SU-DHL-6 (cell line): ENCODE measurements at regions not wholly inside any gene's neighbourhood (a gene's known extent, or its start where the extent isn't known, plus 50 kb on each side); places are given as distances from the start of the nearest gene placed in this dataset.
"Not testable (repeated sequence)": the region's sequence is repeated elsewhere in the genome, so short reads cannot be mapped to it uniquely, and the experiment has no call there.

Experiments used
- H2AFZ ChIP-seq: fragments of 200-600 bp; sonication (generic); 2 replicates; pipeline ENCODE4 v1.6.1; 2014; ENCODE audit warnings: low read depth, mild to moderate bottlenecking, moderate library complexity, mixed read lengths, antibody characterized with exemption, low read length; ENCODE audit not compliant: severe bottlenecking
- H3F3A ChIP-seq: fragments of 200-600 bp; shearing (Covaris generic); 2 replicates; pipeline ENCODE4 v1.6.0; 2016; ENCODE audit warnings: antibody characterized with exemption, mild to moderate bottlenecking; ENCODE audit not compliant: insufficient read depth
- H3K27ac ChIP-seq: fragments of 200-600 bp; sonication (generic); 2 replicates; pipeline ENCODE4 v1.5.1; 2016; ENCODE audit warnings: low read depth, mild to moderate bottlenecking, low read length, moderate library complexity, mixed read lengths
- H3K27me3 ChIP-seq: fragments of 200-600 bp; sonication (generic), shearing (Covaris generic); 2 replicates; pipeline ENCODE4 v1.6.0; 2014; ENCODE audit warnings: mild to moderate bottlenecking, low read length
- H3K36me3 ChIP-seq: fragments of 200-600 bp; sonication (generic); 2 replicates; pipeline ENCODE4 v1.6.1; 2014; ENCODE audit warnings: mild to moderate bottlenecking, low read length, mixed read lengths
- H3K4me2 ChIP-seq: fragments of 300-600, 200-600 bp; shearing (Covaris generic), sonication (generic); 2 replicates; pipeline ENCODE4 v1.6.0; 2014; ENCODE audit warnings: low read length, low read depth, mild to moderate bottlenecking; ENCODE audit not compliant: poor library complexity, severe bottlenecking
- H3K4me3 ChIP-seq: fragments of 200-600 bp; sonication (generic); 2 replicates; pipeline ENCODE4 v1.5.1; 2014; ENCODE audit warnings: antibody characterized with exemption, low read length, mild to moderate bottlenecking, mixed read lengths; ENCODE audit not compliant: insufficient read depth, poor library complexity, severe bottlenecking
- H3K79me2 ChIP-seq: fragments of 200-600 bp; sonication (generic); 2 replicates; pipeline ENCODE4 v1.6.1; 2014; ENCODE audit warnings: mild to moderate bottlenecking, low read length, moderate library complexity; ENCODE audit not compliant: insufficient read depth
- H3K9ac ChIP-seq: fragments of 200-600 bp; sonication (generic); 2 replicates; pipeline ENCODE4 v1.7.0; 2014; ENCODE audit warnings: mild to moderate bottlenecking, low read length
- H3K9me2 ChIP-seq: fragments of 200-600 bp; sonication (generic); replicated peaks from 2 replicates; pipeline ENCODE4 v1.6.1; 2014; ENCODE audit warnings: low read length; ENCODE audit not compliant: insufficient read depth
- H3K9me3 ChIP-seq: fragments of 200-600 bp; sonication (generic); 2 replicates; pipeline ENCODE4 v1.6.1; 2014; ENCODE audit warnings: low read length, mixed read lengths; ENCODE audit not compliant: insufficient read depth
- H4K20me1 ChIP-seq: fragments of 200-600 bp; sonication (generic); 2 replicates; pipeline ENCODE4 v1.6.1; 2014; ENCODE audit warnings: low read depth, mild to moderate bottlenecking, antibody characterized with exemption, low read length, moderate library complexity, mixed read lengths
- CTCF ChIP-seq: fragments of 200-600 bp; sonication (generic); IDR thresholded peaks from one replicate; pipeline ENCODE4 v1.5.1; 2017; ENCODE audit warnings: antibody characterized with exemption, mild to moderate bottlenecking, low read length, moderate library complexity; ENCODE audit not compliant: insufficient read depth, poor library complexity, severe bottlenecking
- EZH2phosphoT487 ChIP-seq: fragments of 200-600 bp; sonication (generic), shearing (Covaris generic); conservative IDR thresholded peaks from 2 replicates; pipeline ENCODE4 v1.6.1; 2018; ENCODE audit warnings: mild to moderate bottlenecking, antibody characterized with exemption, low read length, moderate library complexity, mixed read lengths

DNA sequence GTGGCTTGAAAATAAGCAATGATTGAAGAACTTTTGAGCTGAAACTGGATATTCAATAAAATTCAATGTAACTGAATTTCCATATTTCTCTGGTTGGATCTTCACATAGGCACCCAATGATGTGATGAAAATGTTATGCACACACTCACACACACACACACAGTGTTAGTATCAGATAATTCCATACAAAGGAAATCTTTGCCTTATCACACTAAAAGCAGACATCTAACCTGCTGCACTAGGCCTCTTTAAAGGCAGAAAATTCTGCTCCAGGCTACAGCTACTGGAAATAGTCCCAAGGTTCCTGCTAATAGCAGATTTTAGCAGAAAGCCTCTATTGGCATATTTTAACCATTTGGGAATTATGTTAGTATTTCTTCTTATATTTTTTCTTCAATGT, 309.6 kb downstream of the COL11A1 start:
- Histone ChIP-seq H4K20me1 (no peaks in the 10 kb centered on the region), H3K27me3 (no peaks in the 10 kb centered on the region), H3F3A (no peaks in the 10 kb centered on the region), H3K9me2 (no peaks in the 10 kb centered on the region), H3K4me3 (no peak overlapping the region), H3K4me2 (no peak overlapping the region), H3K9me3 (no peaks in the 10 kb centered on the region), H3K27ac (no peak overlapping the region), H3K9ac (no peak overlapping the region), H2AFZ (no peak overlapping the region), H3K79me2 (no peaks in the 10 kb centered on the region), H3K36me3 (no peaks in the 10 kb centered on the region)
- TF ChIP-seq CTCF (no peak), EZH2phosphoT487 (no peak)

GRCh38 chr1:102796429-102796828, 311.9 kb downstream of the COL11A1 start:
- Histone ChIP-seq H3K9me2 (no peaks in the 10 kb centered on the region), H3K27ac (no peak overlapping the region), H3K27me3 (no peaks in the 10 kb centered on the region), H3K9ac (no peak overlapping the region), H3F3A (no peaks in the 10 kb centered on the region), H2AFZ (no peak overlapping the region), H3K9me3 (no peaks in the 10 kb centered on the region), H3K79me2 (no peaks in the 10 kb centered on the region), H4K20me1 (no peaks in the 10 kb centered on the region), H3K4me2 (no peak overlapping the region), H3K4me3 (no peak overlapping the region), H3K36me3 (no peaks in the 10 kb centered on the region)
- TF ChIP-seq EZH2phosphoT487 (no peak), CTCF (no peak)

GRCh38 chr1:102790997-102791396, 317.3 kb downstream of the COL11A1 start:
- no peak overlapping the region for H2AFZ ChIP-seq
- TF ChIP-seq EZH2phosphoT487 = no peak
- H3K27me3 ChIP-seq = no peaks in the 10 kb centered on the region
- H3K79me2 ChIP-seq = no peaks in the 10 kb centered on the region
- H3K9ac ChIP-seq = no peak overlapping the region
- no peaks in the 10 kb centered on the region for H4K20me1 ChIP-seq
- no peaks in the 10 kb centered on the region for H3K9me3 ChIP-seq
- H3K27ac ChIP-seq = no peak overlapping the region
- H3K9me2 ChIP-seq = no peaks in the 10 kb centered on the region
- H3K4me3 ChIP-seq = no peak overlapping the region
- no peaks in the 10 kb centered on the region for H3F3A ChIP-seq
- H3K36me3 ChIP-seq = no peaks in the 10 kb centered on the region
- H3K4me2 ChIP-seq = no peak overlapping the region

- not testable (repeated sequence) for H3K79me2 ChIP-seq, H3K36me3 ChIP-seq, H3K9me2 ChIP-seq, H3K9me3 ChIP-seq, H3K4me3 ChIP-seq, H3F3A ChIP-seq, H4K20me1 ChIP-seq, H3K9ac ChIP-seq, H3K27me3 ChIP-seq, H2AFZ ChIP-seq, H3K27ac ChIP-seq, H3K4me2 ChIP-seq
Measured at GRCh38 chr1:102789951-102790350, 318.4 kb downstream of the COL11A1 start.
